GM19324 (cell line): ENCODE measurements at regions not wholly inside any gene's neighbourhood (a gene's known extent, or its start where the extent isn't known, plus 50 kb on each side); places are given as distances from the start of the nearest gene placed in this dataset.

Experiments
- ATAC-seq: cut with Tn5 transposase; IDR thresholded peaks from one replicate; pipeline ENCODE4 v1.9.1; 2021; ENCODE audit warnings: mild to moderate bottlenecking, moderate library complexity; ENCODE audit not compliant: unreplicated experiment, low FRiP score

DNA sequence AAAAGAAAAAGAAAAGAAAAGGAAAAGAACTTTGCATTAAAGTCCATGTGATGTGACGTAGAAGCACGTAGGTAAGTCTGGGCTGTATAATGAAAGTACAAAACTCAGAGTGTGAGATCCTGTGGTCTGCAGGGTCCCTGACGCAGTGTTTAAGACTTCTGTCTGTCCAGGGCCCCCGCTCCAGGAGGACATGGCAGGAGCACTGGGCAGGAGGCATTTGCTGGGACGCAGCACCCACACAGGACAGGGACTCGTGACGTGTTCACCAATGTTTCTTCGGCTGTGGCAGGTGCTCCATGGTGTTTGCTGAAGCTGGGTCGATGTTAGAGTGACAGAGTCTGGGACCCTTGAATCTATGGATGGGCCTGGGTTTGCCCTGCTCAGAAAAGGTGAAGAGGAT, 348.1 kb downstream of the BRD1 start:
- no peak for ATAC-seq

GRCh38 chr22:49476800-49477400, 350.8 kb downstream of the BRD1 start:
- ATAC-seq, result no peak

DNA sequence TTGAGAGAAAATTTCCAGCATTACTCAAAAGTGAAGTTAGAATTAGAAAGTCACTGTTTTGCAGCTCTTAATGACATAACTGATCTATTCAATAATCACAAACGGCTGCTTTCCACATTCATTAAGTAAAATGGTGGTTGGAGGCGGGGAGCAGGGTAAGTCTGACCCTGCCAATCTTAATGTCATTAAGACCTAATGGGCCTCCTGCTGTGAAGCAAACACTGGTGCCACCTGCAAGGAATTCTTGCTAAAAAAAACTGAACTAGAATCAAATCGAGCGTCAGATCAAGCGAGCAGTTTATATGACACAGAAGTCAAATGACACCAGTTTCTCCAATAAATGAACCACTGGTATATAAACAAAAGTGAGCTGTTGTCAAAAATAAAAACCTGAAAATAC, 351.5 kb downstream of the BRD1 start:
- ATAC-seq, result no peak

- ATAC-seq, result no peak
Observed at GRCh38 chr22:49475253-49475652, 352.4 kb downstream of the BRD1 start.

GRCh38 chr22:49473286-49473685, 354.4 kb downstream of the BRD1 start:
- ATAC-seq, result no peak

DNA sequence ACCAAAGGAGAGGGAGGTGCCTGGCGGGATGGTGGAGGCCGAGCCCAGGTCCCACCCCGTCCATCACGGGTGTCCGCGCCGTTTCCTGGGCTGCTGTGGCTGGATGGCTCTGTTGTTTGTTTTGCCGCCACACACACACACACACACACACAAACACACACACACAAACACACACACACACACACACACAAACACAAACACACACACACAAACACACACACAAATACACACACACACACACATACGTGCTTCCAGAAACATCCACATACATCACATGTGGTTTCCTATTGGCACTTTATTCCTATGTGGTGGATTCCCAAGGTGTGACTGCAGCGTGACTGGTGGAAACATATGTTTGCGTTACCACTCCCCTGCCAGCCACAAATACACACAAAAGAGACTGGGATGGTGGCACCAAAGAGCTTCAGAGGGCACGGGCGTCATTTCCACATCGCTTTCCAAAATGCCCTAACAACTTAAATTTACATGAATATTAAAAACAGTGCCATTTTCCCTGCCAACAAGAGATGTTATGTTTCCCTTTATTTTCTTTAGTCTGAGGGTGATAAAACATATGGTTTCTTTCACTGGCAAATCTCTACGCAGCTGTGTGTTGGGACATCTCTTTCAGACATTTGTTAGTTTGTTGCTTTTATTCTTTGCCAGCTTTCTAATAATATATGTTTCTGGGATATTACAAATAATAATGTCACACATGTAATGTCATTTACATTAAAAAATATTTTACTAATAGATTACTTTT, 356.8 kb downstream of the BRD1 start:
- ATAC-seq, result no peak

- ATAC-seq, result no peak
Observed at GRCh38 chr22:49469896-49470740, 357.6 kb downstream of the BRD1 start.

GRCh38 chr22:49468487-49469198, 359.0 kb downstream of the BRD1 start:
- no peak for ATAC-seq

- no peak for ATAC-seq
Observed at GRCh38 chr22:49466878-49467595, 360.6 kb downstream of the BRD1 start.

GRCh38 chr22:49464037-49464436, 363.6 kb downstream of the BRD1 start:
- ATAC-seq, result no peak

GRCh38 chr22:49462795-49463194, 364.9 kb downstream of the BRD1 start:
- no peak for ATAC-seq

DNA sequence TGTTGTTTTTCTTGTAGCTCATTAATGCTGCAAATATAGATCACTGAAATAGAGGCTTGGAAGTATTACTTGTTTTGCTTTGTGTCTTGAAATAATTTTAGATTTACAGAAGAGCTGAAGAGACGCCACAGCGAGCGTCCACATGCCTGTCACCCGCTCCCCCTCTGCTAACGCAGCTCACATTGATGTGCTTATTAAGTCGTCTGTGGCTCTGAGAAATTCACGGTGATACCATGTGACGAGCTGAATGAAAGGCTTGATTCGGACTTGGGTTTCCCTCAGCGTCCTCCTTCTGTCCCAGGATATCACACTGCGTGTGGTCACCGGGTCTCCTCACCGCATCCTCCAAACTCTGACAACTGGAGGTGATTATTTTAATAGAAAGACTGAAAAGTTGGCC, 365.4 kb downstream of the BRD1 start:
- no peak for ATAC-seq

DNA sequence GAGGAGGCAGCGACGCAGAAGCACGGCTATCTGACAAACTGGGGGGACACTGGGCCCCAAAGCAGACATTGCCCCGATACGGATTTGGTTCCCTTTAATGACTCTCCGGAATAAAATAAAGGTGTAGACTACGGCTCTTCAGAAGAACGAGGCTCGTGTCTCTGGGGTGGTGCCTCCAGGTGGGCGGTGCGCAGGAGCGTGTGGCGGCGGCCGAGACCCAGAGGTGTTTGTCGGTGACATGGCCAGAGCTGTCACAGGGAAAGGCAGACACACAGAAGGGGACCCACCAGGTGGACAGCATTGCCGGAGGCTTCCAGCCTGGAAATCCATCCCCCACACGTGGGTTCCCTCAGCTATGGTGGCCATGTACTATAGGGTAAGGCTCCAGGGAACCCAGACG, 366.0 kb downstream of the BRD1 start:
- no peak for ATAC-seq

- ATAC-seq, result no peak
Observed at GRCh38 chr22:49460592-49461281, 366.9 kb downstream of the BRD1 start.

GRCh38 chr22:49460091-49460490, 367.6 kb downstream of the BRD1 start:
- ATAC-seq, result no peak

DNA sequence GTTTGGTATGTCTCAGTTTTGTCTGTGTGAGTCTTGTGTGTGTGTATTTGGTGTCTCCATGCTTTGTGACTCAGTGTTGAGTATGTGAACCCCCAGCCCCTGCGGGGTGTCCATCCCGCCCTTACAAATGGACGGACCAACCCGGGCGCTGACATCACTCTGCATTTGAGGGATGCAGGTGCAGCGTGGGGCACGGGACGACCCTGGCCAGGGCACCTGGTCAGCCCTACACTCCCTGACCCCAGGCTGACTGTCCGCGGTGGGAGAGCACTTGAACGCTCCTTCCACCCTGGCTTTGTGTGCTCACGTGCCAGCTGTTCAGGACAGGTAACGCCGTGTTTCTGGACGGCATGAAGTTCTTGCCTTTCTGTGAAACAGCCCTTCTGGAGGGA, 369.0 kb downstream of the BRD1 start:
- no peak for ATAC-seq

GRCh38 chr22:49457946-49458707, 369.5 kb downstream of the BRD1 start:
- ATAC-seq, result no peak

GRCh38 chr22:49457146-49457545, 370.5 kb downstream of the BRD1 start:
- ATAC-seq, result no peak

DNA sequence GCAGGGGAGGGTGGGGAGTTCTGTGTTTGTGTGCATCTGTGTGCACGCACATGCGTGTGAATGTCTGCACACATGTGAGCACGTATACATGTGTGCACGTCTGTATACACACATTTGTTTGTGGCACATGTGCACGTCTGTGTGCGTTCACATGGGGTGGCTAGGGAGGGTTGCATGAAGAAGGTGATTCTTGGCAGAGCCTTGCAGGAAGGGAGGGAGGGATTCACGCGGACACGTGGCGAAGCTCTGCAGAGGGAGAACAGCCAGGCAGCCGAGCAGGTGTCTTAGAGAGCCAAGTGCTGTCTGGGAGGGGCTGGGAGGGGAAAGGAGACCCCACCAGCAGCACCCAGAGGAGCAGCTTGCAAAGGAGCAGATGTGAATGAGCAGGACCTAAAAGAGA, 372.1 kb downstream of the BRD1 start:
- ATAC-seq, result no peak
